ENCODE measurements at regions not wholly inside any gene's neighbourhood (a gene's known extent, or its start where the extent isn't known, plus 50 kb on each side); places are given as distances from the start of the nearest gene placed in this dataset.

- no peak overlapping the region for H3K27ac ChIP-seq
- TF ChIP-seq CTCF (IDR thresholded peaks at IDR 0.05): no peak
- TF ChIP-seq ZFX (IDR thresholded peaks at IDR 0.05; ENCODE audit: borderline replicate concordance): no peak
Observed at GRCh38 chr2:18381386-18381785, 179.1 kb downstream of the RDH14 start.

GRCh38 chr2:18380321-18380720, 180.1 kb downstream of the RDH14 start:
- TF ChIP-seq ZFX (IDR thresholded peaks at IDR 0.05; ENCODE audit: borderline replicate concordance): no peak
- TF ChIP-seq CTCF (IDR thresholded peaks at IDR 0.05): no peak
- no peak overlapping the region for H3K27ac ChIP-seq

- no peak overlapping the region for H3K27ac ChIP-seq
- TF ChIP-seq ZFX (IDR thresholded peaks at IDR 0.05; ENCODE audit: borderline replicate concordance) (no peak), CTCF (IDR thresholded peaks at IDR 0.05) (no peak)
Observed at GRCh38 chr2:18379870-18380269, 180.6 kb downstream of the RDH14 start.

- no peak for TF ChIP-seq ZFX (IDR thresholded peaks at IDR 0.05; ENCODE audit: borderline replicate concordance)
- peak; percentile 86 for TF ChIP-seq CTCF (IDR thresholded peaks at IDR 0.05)
- H3K27ac ChIP-seq: no peak overlapping the region
Observed at GRCh38 chr2:18378020-18378653, 182.3 kb downstream of the RDH14 start.

- no peak overlapping the region for H3K27ac ChIP-seq
- TF ChIP-seq CTCF (IDR thresholded peaks at IDR 0.05) (no peak), ZFX (IDR thresholded peaks at IDR 0.05; ENCODE audit: borderline replicate concordance) (no peak)
Observed at GRCh38 chr2:18376936-18377335, 183.5 kb downstream of the RDH14 start.

GRCh38 chr2:18373664-18374063, 186.8 kb downstream of the RDH14 start:
- no peak overlapping the region for H3K27ac ChIP-seq

More at GRCh38 chr2:18373664-18374063, 186.8 kb downstream of the RDH14 start:
- TF ChIP-seq ZFX (IDR thresholded peaks at IDR 0.05; ENCODE audit: borderline replicate concordance) (no peak), CTCF (IDR thresholded peaks at IDR 0.05) (no peak)
